ENCODE measurements at regions not wholly inside any gene's neighbourhood (a gene's known extent, or its start where the extent isn't known, plus 50 kb on each side); places are given as distances from the start of the nearest gene placed in this dataset.

DNA sequence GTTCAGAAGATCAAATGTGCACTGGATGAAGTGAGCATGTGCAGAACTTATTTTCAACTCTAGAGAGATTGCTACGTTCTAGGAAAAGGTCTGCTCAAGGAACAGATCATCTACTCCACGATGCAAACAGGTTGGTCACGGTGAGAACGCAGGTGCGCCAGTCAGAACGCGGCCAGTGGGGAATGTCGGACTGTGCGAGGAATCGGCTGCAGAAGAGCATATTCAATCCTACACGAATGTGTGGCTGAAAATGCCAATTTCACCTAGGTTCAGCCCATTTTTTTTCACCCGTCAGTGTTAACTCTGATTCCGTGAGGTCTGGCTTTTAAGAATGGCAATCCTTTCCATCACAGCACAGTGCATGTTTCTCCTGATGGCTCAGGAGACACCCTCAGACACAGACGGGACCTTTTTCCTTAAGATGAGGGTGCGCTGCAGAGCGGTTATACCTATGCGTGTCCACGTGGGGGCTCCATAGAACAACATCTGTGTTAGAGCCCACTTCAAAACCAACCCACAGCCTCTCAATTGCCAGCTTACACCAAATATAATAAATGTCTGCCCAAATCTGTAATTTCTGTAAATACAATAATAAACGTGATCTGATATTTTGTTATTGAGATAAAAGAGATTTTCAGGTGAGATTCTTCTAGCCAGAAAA, 250.4 kb downstream of the FOXA2 start:
- TF ChIP-seq POLR2A (IDR thresholded peaks at IDR 0.05; ENCODE audit: extremely low read depth, insufficient read length) = no peak
- TF ChIP-seq, protein P1, sequence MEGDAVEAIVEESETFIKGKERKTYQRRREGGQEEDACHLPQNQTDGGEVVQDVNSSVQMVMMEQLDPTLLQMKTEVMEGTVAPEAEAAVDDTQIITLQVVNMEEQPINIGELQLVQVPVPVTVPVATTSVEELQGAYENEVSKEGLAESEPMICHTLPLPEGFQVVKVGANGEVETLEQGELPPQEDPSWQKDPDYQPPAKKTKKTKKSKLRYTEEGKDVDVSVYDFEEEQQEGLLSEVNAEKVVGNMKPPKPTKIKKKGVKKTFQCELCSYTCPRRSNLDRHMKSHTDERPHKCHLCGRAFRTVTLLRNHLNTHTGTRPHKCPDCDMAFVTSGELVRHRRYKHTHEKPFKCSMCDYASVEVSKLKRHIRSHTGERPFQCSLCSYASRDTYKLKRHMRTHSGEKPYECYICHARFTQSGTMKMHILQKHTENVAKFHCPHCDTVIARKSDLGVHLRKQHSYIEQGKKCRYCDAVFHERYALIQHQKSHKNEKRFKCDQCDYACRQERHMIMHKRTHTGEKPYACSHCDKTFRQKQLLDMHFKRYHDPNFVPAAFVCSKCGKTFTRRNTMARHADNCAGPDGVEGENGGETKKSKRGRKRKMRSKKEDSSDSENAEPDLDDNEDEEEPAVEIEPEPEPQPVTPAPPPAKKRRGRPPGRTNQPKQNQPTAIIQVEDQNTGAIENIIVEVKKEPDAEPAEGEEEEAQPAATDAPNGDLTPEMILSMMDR (IDR thresholded peaks at IDR 0.05; ENCODE audit: low read depth, low read length) = peak; percentile 85
- peak; percentile 30; the same call in 1 of the 2 replicates for TF ChIP-seq MYC (IDR thresholded peaks at IDR 0.05; ENCODE audit: low read depth, low read length)
- TF ChIP-seq MAX (IDR thresholded peaks at IDR 0.05; ENCODE audit: low read depth, low read length) = peak; percentile 92
- DNase-seq (ENCODE audit: low read depth) = peak; percentile 71
- H3K4me3 ChIP-seq (ENCODE audit: low read depth, low read length) = no peak overlapping the region

- TF ChIP-seq MAX (IDR thresholded peaks at IDR 0.05; ENCODE audit: low read depth, low read length) = no peak
- TF ChIP-seq, protein P1 (IDR thresholded peaks at IDR 0.05; ENCODE audit: low read depth, low read length) = no peak
- no peak for TF ChIP-seq POLR2A (IDR thresholded peaks at IDR 0.05; ENCODE audit: extremely low read depth, insufficient read length)
- TF ChIP-seq MYC (IDR thresholded peaks at IDR 0.05; ENCODE audit: low read depth, low read length) = no peak
- H3K4me3 ChIP-seq (ENCODE audit: low read depth, low read length) = no peak overlapping the region
- no peak for DNase-seq (ENCODE audit: low read depth)
These were observed 259.9 kb downstream of the FOXA2 start for GRCh38 chr20:22324505-22324904.

DNA sequence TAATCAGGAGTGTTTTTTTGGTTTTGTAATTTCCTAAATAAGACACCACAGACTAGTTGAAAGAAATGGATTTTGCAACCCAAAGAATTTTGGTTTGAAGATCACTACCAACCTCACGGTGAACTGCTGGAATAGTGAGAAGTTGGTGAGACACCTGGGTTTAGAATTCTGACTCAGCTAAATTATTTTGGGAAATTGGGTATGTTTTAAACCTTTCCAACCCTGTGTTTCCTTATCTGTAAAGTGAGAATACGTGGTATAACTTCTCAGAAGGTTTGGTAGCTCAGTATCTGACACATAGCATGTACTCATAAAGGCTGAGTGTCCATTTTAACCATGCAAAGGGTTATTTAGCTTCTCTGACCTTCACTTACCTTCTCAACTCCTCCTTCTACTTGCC, 261.9 kb downstream of the FOXA2 start:
- no peak overlapping the region for H3K4me3 ChIP-seq (ENCODE audit: low read depth, low read length)
- DNase-seq (ENCODE audit: low read depth) = no peak
- TF ChIP-seq POLR2A (IDR thresholded peaks at IDR 0.05; ENCODE audit: extremely low read depth, insufficient read length) = no peak
- TF ChIP-seq MAX (IDR thresholded peaks at IDR 0.05; ENCODE audit: low read depth, low read length) = no peak
- no peak for TF ChIP-seq MYC (IDR thresholded peaks at IDR 0.05; ENCODE audit: low read depth, low read length)
- TF ChIP-seq, protein P1 (IDR thresholded peaks at IDR 0.05; ENCODE audit: low read depth, low read length) = no peak

GRCh38 chr20:22321191-22321590, 263.2 kb downstream of the FOXA2 start:
- H3K4me3 ChIP-seq (ENCODE audit: low read depth, low read length) = no peak overlapping the region
- DNase-seq (ENCODE audit: low read depth) = no peak
- TF ChIP-seq MYC (IDR thresholded peaks at IDR 0.05; ENCODE audit: low read depth, low read length) (no peak), POLR2A (IDR thresholded peaks at IDR 0.05; ENCODE audit: extremely low read depth, insufficient read length) (no peak), MAX (IDR thresholded peaks at IDR 0.05; ENCODE audit: low read depth, low read length) (no peak)
- TF ChIP-seq, protein P1 (IDR thresholded peaks at IDR 0.05; ENCODE audit: low read depth, low read length) = no peak

DNA sequence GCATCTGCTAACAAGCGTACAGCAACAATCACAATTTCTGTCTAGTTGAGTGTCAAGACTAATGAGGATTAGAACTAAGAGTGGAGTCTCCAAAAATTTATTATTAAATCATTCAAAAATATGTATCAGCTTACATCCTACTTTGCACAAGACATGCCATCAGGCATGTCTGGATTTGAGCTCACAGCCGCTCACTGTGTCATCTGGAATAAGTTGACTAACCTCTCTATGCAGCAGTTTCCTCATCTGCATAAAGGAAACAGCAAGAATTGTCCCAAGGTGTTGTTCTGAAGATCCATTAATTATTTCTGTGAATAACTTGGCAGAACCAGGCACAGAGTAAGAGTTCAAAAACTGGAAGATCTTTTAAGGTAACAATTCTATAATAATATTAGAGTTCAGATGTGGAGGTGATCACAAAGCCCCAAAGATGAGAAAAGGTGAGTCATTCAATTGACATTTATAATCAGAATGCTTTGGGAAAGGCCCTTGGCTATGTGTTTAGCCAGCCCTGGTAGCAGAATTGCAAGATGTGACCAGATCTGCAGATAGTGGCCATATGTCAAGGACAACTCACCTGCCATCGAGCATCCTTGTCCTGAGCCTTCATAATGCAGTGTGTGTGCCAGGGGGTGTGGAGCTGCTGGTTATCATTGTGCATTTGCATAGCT, 264.0 kb downstream of the FOXA2 start:
- DNase-seq (ENCODE audit: low read depth) = no peak
- TF ChIP-seq MYC (IDR thresholded peaks at IDR 0.05; ENCODE audit: low read depth, low read length) (no peak), MAX (IDR thresholded peaks at IDR 0.05; ENCODE audit: low read depth, low read length) (no peak), POLR2A (IDR thresholded peaks at IDR 0.05; ENCODE audit: extremely low read depth, insufficient read length) (no peak)
- TF ChIP-seq, protein P1 (IDR thresholded peaks at IDR 0.05; ENCODE audit: low read depth, low read length) = no peak
- H3K4me3 ChIP-seq (ENCODE audit: low read depth, low read length) = no peak overlapping the region

All from NB4 (cell line).